HG03159 (cell line): ENCODE measurements at regions not wholly inside any gene's neighbourhood (a gene's known extent, or its start where the extent isn't known, plus 50 kb on each side); places are given as distances from the start of the nearest gene placed in this dataset.
A peak's percentile ranks its signal among the peaks of the same experiment; 100 is the strongest.
"Not testable (repeated sequence)": the region's sequence is repeated elsewhere in the genome, so short reads cannot be mapped to it uniquely, and the experiment has no call there.

ENCODE experiments used
- ATAC-seq: cut with Tn5 transposase; IDR thresholded peaks from one replicate; pipeline ENCODE4 v1.9.1; 2021; ENCODE audit warnings: mild to moderate bottlenecking, moderate library complexity; ENCODE audit not compliant: unreplicated experiment

- no peak for ATAC-seq
Measured at GRCh38 chr9:82052081-82052480, 63.5 kb downstream of the SPATA31D1 start.

- ATAC-seq: no peak
Measured at GRCh38 chr9:82054264-82055015, 65.9 kb downstream of the SPATA31D1 start.

- ATAC-seq: no peak
Measured at GRCh38 chr9:82057805-82058204, 69.2 kb downstream of the SPATA31D1 start.

- ATAC-seq: not testable (repeated sequence)
Measured at GRCh38 chr9:82061801-82062200, 73.2 kb downstream of the SPATA31D1 start.

GRCh38 chr9:82062245-82062644 is 73.7 kb downstream of the SPATA31D1 start:
- ATAC-seq: no peak

- no peak for ATAC-seq
Measured at GRCh38 chr9:82073551-82074543, 85.3 kb downstream of the SPATA31D1 start.

GRCh38 chr9:82080265-82080664 is 91.7 kb downstream of the SPATA31D1 start:
- peak; percentile 68 for ATAC-seq

GRCh38 chr9:82081496-82081895 is 92.9 kb downstream of the SPATA31D1 start:
- no peak for ATAC-seq

GRCh38 chr9:82082563-82082962 is 94.0 kb downstream of the SPATA31D1 start:
- ATAC-seq: no peak

- ATAC-seq: no peak
Measured at GRCh38 chr9:82088591-82088990, 100.0 kb downstream of the SPATA31D1 start.

GRCh38 chr9:82090046-82090445 is 101.5 kb downstream of the SPATA31D1 start:
- no peak for ATAC-seq

GRCh38 chr9:82091100-82091499 is 102.5 kb downstream of the SPATA31D1 start:
- ATAC-seq: no peak

- ATAC-seq: no peak
Measured at GRCh38 chr9:82091610-82092009, 103.0 kb downstream of the SPATA31D1 start.

GRCh38 chr9:82101475-82101874 is 112.9 kb downstream of the SPATA31D1 start:
- ATAC-seq: no peak

- ATAC-seq: no peak
Measured at GRCh38 chr9:82104252-82104651, 115.7 kb downstream of the SPATA31D1 start.

GRCh38 chr9:82105729-82106128 is 117.2 kb downstream of the SPATA31D1 start:
- ATAC-seq: no peak

GRCh38 chr9:82106536-82106935 is 118.0 kb downstream of the SPATA31D1 start:
- ATAC-seq: no peak

- ATAC-seq: no peak
Measured at GRCh38 chr9:82108474-82108873, 119.9 kb downstream of the SPATA31D1 start.

- ATAC-seq: no peak
Measured at GRCh38 chr9:82108941-82109340, 120.4 kb downstream of the SPATA31D1 start.

GRCh38 chr9:82109626-82110025 is 121.1 kb downstream of the SPATA31D1 start:
- ATAC-seq: no peak

GRCh38 chr9:82110881-82111280 is 122.3 kb downstream of the SPATA31D1 start:
- ATAC-seq: no peak

GRCh38 chr9:82115331-82115730 is 126.8 kb downstream of the SPATA31D1 start:
- ATAC-seq: no peak
